Stimulated activated CD4-positive, alpha-beta T cell treated with anti-CD3 and anti-CD28 coated beads, Interleukin-4, amount 100 ng/mL, for 4 hours (primary cell): ENCODE measurements at regions not wholly inside any gene's neighbourhood (a gene's known extent, or its start where the extent isn't known, plus 50 kb on each side); places are given as distances from the start of the nearest gene placed in this dataset.

Experiments
- DNase-seq, 2 experiments: peaks; one replicate each; pipeline ENCODE4 v3.0.0-alpha.2; 2020

DNA sequence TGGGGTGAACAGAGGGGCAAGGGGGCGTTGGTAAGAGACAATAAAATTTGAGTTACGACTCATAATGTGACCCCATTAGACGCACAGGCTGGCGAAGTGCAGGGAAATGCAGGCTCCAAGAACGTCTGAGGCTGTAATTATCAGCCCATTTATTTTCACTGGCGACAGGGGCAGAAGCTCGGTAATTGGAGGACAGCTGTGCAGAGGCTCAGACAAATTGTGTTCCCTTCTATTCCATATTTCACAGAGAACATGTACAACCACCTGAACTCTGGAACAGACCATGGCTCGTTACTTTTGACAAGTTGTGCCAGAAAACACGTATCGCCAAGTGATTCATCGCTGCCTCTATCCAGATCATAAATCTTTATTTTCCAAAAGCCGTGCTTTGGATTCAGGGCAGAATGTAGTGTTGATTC lies 137.3 kb upstream of the FRMD4A start:
- no peak for DNase-seq

DNA sequence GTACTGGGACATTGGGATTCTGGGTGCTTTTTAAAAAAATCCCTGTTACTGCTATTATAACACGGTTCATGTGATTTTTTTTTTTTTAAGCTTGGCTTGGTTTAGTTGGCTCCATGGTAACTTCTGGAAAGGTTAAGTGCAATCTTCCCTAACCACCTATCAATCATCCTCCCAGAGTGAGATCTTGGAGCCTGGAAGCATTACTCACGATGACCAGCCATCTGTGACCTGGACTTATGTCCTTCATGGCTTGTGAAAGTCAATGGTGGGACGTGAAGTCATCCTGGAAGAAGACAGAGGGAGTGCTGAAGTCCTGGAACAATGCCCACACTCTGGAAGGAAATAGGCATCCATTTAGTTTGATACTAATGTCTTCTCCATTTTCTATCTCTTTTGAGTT lies 135.5 kb upstream of the FRMD4A start:
- no peak for DNase-seq

DNA sequence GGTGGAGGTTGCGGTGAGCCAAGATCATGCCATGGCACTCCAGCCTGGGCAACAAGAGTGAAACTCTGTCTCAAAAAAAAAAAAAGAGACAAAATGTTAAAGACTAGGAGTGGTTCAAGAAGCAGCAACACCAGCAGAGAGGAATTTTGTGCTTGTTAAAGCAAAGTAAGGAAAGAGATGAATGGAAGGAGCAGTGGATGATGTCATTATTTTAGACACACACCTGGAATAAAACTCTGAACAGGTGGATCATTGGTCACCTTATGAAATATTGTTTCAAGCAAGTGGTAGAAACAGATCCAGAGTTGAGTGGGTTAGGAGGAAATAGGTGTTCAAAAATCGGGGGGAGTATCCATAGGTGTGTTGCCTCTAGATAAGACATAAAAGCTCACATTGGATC lies 129.7 kb upstream of the FRMD4A start:
- no peak for DNase-seq

DNA sequence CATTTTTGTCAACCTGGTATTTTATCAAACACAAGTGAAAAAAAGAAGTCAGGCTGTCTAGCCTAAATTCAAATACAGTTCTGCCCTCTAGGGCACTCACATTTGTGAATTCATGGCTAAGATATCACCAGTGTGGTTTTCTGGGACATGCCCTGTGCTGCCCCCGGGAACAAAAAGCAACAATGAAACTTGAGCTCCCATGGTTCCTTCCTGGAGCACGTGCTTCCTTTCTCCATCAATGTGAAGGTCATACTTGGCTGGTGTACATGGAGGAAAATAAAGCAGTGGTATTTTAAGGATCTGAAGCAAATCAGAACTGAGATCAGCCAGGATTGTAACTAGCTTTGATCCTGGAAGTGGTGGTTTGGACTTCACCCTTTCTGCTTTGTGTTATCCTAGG lies 128.9 kb upstream of the FRMD4A start:
- no peak for DNase-seq

DNA sequence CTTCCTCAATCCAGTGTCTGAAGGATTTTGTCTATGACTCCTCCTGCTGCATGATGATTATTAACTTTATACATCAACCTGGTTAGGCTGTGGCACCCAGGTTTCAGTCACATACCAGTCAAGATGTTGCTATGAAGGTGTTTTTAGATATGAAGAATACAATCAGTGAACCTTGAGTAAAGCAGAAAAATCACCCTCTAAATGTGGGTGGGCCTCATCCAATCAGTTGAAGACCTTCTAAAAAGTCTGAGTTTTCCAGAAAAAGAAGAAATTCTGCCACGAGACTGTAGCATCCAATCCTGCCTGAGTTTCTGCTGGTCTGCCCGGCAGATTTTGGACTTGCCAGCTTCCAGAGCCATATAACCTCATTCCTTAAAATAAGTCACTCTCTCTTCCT lies 126.1 kb upstream of the FRMD4A start:
- DNase-seq, result no peak

DNA sequence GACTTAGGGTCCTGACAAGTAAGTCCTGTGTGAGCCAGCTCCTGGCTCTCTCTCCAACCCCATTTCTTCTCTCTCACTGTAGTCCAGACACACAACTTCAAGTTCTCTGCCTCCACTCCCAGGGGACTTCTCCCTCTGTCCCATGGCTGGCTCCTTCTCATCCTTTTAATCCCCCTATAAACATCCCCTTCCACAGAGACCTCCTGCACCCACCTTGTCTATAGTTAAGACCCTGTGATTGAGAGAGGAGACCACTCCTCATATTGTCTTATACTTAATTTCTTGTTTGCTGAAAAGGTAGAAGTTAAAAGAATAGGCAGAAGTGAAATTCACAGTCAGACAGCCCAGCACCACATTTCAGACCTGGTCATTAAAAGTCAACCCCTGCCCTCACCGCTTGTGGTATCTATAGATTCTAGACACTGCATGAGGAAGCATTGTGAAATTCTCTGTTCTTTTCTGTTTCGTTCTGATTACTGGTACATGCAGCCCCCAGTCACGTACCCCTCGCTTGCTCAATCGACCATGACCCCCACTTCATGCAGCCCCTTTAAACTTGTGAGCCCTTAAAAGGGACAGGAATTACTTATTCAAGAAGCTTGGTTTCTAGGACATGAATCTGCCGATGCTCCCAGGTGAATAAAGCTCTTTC lies 125.6 kb upstream of the FRMD4A start:
- DNase-seq, result no peak

DNA sequence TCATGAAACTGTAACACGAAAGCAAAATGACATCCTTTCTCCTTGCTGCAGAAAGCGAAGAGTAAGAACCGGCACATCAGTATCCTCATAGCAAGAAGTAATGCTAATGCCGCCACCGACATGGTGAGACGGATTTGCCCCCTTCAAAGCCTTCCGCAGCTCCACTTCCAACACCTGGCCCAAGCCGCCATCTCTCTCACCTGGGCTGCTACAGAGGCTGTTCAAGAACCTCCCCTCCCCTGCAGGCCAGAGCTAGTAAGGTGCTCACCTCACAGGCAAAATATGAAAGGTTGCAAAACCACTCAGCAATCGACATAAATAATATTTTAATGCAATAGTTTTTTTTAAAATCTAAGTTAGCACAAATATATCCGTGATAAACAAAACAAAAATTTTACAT lies 123.9 kb upstream of the FRMD4A start:
- DNase-seq, result no peak

DNA sequence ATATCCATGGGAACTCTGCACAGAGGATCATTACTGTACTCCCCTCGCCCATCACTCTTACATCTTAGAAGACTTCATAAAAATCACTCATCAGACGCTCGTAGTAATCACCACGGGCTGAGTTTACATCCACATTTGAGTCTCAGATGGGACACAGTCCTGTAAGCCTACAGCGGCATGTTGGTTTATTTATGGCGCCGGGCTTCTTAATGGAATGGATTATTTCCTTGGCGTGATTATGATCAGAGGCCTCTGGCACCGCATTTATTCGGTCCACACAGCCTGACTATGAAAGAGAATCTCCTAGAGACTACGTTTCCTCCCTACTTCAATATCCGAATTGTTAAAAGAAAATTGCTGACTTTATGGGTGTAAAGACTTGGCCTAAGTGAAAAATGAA lies 123.5 kb upstream of the FRMD4A start:
- DNase-seq, result no peak

DNA sequence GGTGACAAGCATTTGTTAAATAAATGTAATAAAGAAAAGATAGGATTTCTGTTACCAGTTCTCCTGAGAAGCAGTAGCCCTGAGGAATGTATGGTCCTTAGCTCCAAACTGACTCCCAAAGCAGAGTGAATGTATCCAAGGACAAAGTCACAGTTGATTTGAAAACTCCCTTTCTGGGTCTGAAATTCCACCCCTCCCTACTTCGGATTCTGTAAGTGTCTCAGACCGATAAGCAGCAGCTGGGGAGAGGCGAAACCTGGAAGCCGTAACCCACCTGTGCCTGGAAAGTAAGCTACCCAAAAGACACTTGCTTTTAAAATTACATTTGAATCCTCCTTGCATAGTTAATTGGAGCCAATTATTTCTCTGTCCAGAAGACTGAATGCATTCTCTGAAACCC lies 122.9 kb upstream of the FRMD4A start:
- no peak for DNase-seq

DNA sequence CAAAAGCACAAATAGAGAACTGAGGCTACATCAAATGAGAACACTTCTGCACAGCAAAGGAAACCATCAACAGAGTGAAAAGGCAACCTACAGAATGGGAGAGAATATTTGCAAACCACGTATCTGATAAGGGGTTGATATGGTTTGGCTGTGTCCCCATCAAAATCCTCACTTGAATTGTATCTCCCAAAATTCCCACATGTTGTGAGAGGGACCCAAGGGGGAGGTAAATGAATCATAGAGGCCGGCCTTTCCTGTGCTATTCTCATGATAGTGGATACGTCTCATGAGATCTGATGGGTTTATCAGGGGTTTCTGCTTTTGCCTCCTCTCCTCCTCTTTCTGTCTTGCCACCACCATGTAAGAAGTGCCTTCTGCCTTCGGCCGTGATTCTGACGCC lies 120.6 kb upstream of the FRMD4A start:
- DNase-seq, result no peak

DNA sequence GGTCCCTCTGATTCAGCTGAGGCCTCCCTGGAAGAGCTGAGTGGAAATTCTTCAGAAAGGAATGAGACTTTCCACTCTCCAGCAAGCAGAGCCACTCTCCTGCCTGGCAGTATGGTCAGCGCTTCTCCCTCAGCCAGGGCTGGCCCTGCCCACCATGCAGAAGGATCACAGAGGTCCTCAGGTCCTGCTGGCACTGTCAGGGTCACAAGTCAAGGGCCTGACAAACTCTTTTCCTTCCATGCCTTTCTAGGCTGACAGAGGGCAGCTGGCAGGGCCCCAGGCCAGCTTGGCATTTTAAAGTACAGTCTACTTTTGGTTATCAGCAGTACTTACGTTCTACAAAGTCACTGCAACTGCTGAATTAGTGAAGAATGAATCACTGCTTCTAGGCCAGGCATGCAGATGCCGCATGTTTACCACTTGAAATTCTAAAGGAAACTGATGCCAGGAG lies 119.3 kb upstream of the FRMD4A start:
- DNase-seq, result no peak

DNA sequence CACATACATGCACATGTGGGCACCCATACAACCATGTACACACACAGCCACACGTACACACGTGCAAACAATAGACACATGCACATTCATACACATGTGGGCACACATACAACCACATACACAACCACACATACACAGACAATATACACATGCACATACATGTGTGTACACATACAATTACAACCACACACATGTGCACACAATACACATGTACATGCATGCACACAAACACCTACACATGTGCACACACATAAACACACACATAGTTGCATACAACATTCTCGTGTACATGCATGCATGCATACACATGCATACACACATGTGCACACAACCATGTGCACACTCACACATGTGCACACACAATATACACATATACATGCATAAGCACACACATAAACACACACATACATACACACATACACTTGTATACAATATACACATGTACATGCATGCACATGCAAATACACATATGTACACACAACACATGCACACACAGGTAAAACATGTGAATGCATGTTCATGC lies 118.6 kb upstream of the FRMD4A start:
- no peak for DNase-seq

DNA sequence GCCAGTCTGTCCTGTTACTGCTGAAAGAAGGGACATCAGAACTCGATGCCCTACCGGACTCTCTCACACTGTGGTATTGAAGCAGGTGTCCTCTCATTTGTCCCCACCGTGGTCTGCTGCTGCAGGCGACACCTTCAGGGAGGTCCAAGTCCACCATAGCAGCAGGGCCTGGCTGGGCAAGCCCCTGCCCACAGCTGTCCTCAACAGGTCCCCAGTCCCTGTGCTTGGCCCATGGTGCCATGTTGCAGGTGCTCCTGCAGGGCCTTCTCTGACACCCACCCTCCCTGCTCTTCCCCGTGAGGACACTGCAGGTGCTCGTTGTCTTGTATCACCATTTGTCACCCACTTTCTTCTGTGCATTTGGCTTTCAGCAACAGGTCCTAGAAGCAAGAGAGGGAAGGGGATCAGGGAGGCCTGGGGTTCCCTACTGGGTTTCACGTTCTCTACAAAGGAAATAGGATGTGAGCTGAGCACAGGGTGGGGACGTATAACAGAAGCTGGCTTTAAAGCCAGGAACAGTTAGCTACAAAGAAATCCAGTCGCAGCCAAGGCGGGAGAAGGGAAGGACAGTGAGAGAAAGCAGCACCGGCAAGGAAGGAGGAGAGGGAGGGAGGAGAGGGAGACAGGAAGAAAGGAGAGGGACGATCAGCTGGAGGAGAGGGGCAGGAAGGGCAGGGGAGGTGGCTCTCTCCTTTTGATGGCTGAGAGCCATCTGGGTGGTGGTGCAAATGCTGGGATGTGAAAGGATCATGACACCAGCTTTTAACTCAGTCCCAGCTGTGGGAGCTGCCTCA lies 117.7 kb upstream of the FRMD4A start:
- no peak for DNase-seq

DNA sequence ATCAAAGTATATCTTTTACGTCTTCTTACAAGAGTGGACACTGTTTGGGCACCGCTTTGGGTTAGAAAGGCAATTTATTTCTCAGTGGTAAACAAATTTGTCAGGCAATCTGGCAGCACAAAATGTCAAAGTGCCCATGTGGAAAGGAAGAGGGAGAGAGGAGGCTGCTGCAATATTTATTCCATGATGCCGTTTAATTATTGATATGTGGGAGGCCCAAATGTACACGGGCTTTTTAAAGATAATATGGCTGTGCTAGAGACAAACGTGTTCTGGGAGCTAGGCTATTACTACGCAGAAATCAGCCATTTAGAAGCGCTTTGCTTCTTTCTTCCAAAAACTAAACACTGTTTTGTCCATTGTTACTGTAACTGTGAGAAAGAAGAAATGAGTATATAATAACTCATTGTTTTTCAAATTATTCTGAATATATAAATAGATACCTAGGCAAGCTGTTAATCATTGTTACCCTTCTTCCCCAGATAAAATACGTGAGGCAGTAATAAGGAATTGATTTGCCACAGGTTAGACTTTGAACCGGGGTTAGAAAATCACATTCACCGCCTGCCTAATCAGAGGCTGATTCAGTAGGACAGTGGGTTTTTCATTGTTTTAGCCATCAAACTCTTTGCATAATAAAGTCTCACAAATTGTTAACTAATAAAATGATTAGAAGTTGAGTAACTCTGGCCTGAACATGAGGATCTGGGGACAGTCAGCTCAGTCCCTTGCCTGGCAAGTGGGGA lies 116.5 kb upstream of the FRMD4A start:
- DNase-seq, result no peak

DNA sequence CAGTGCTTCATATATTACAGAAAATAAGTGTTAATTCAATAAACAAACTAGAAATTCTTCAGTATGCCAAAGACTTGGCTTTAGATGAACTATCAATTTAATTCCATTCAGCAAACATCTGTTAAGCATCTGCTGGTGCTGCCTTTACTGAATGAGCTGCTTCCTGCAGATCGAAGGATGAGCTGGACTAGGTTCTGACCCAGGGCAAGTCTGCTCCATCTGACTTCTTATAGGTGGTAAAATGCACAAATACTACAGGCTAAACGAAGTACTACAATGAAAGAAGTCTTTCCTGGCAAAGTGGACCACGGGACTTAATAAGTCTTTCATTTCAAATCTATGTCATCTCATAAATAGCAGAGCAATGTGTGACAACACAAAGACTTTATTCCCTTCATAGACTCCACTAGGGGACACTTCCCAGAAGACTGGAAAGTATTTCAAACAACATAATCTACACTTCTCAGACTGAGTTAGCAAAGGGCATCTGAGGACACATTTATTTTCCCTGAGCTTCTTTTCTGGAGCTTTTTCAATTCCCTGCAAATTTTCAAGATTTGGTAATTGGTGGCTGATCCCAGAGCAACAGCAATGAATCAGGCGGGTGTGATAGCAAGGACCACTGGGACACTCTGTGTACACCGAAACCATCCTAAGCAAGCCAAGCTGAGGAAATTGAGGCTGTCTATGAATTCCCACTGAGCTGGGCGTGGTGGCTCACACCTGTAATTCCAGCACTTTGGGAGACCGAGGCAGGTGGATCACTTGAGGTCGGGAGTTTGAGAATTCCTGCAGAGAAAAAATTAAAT lies 108.9 kb upstream of the FRMD4A start:
- no peak for DNase-seq

DNA sequence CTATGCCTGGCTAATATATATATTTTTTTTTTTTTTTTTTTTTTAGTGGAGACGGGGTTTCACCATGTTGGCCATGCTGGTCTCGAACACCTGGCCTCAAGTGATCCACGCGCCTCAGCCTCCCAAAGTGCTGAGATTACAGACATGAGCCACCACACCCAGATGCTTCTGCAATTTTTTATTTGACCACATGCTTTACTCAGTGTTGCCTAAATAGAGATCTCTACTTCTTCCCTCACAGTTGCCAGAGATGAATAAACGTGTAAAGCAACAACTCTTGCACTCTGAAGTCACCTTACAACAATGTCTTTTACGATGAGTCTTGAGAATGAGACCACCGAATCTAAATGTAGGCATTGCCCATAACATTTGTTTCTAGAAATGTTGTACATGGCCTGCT lies 107.9 kb upstream of the FRMD4A start:
- DNase-seq, result no peak

DNA sequence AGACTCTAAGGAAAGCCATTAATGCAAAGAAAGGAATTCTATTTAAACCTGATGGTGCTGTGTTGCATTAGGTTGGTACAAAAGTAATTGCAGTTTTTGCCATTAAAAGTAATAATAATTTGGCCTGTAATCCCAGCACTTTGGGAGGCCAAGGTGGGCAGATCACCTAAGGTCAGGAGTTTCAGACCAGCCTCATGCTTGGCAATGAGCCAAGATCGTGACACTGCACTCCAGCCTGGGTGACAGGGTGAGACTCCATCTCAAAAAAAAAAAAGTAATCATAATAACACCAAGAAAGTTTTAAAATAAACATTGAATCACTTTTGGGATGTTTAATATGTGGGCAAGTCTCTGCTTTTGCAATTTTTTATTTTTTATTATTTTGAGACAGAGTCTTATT lies 107.3 kb upstream of the FRMD4A start:
- DNase-seq, result no peak

DNA sequence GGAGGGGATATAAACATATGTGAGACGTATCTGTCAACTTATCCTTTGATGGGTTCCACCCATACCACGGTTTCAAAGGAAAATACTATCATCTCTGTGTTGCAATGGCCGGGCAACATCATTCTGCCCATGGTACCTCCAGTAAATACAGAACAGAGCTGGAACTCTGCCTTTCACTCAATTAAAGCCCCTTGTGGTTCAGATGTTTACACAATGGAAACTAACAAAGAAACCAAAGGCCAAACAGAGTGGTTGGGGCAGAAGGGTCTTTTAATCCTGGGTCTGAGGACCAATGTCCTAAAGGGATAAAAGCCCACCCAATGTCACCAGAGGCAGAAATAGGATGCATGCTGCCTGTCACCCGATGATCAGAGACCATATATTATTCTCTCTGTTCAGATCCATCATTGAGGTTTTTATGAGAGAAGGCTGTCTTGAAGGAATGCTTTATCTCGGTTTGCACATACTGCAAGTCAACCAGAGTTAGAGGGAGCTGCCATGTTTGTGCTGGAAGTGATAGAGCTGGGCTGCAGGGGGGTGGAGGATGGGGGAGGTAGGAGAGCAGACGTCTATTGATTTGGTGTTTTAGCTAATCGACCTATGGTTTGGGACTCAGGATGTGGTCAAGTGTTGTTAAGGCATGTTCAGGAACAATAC lies 105.4 kb upstream of the FRMD4A start:
- no peak for DNase-seq

DNA sequence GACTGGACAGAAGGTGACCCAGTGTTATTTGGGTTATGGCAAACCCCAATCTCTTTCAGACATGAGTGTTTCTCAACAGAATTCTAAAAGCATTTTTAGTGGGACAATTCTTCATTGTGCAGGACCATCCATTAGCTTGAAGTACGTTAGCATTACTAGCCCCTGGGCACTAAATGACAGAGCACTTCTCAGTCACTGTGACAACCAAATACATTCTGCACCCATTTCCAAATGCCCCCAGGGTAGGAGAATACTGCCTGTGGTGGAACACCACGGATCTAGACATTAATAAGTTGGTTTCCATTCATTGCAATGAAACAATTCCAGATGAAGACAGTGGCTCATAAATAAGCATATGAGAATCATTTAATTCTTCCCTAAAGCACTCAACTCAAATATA lies 102.4 kb upstream of the FRMD4A start:
- no peak for DNase-seq

DNA sequence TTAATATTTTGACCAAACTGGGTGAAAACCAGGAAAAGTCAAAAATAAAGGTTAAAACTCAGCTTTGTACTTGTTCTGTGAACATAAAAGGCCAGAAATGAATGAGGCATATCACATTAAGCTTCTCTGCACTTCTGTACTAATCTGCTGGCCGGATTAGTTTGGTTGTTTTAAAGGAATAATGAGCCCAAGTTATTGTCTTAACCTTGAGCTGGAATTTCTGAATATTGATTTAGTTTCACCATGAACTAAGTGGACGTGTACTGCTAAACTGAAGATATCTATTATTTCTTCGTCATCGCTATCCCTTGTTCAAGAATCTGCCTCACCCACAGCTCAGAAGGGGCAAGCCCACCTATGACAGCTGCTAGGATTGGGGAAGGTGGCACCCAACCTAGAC lies 101.1 kb upstream of the FRMD4A start:
- DNase-seq, result no peak

DNA sequence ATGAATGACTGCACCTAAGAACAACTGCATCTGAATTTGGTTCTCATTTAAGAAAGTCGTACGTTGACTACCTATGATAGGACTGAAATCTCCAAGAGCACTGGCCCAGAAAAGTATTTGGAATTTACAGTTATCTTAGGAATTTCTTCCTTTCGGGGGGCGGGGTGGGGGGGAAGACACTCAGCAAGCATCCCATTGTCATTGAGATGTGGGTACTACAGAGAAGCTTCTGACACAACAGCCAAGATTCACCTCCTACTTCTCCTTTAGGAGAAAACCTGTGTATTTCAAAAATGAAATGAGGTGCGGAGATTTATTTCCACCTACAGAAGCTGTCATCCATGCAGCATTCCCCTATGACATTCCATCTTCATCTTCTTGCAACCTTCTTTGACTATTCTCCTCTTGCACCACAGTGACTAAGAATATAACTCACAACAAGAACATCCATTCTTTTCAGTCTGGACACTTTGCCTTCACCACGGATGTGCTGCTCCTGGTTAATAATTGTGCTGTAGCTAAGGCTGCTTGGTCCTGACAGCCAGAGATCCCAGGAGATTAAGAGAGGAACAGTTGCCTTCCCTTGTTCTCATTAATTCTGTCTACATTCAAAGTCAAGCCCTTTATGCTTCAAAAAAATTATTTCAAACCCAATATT lies 98.4 kb upstream of the FRMD4A start:
- DNase-seq, result no peak

DNA sequence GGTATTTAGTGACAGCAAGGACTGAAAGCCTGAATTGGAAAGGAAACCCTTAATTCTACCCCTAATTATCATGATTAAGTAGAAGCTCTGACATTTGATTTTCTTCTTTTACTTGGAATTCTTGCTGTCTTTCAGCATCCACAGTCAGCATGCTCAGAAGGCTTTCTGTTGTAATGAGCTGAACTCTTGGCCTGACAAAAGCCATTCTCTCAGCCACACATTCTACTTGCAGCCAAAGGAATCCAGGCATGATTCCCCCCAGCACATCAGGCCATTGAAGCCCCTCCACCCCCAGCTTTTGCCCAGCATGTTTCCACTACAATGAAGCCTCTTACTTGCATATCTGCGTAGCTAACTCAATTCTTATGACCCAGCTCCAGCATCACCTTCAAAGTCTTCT lies 94.3 kb upstream of the FRMD4A start:
- DNase-seq, result no peak
